Mesothelial cell of epicardium (in vitro differentiated cells): ENCODE measurements at regions not wholly inside any gene's neighbourhood (a gene's known extent, or its start where the extent isn't known, plus 50 kb on each side); places are given as distances from the start of the nearest gene placed in this dataset.

Source experiments
- DNase-seq, 2 experiments: peaks; one replicate each; pipeline ENCODE4 v3.0.0; 2021; ENCODE audit warnings: low spot score in 2 of 2; ENCODE audit not compliant: unreplicated experiment in 2 of 2
- H3K27ac Mint-ChIP-seq: 2 replicates; pipeline ENCODE4 v1.8.0; 2021; ENCODE audit warnings: mixed read lengths
- H3K27me3 Mint-ChIP-seq: 2 replicates; pipeline ENCODE4 v1.8.0; 2021; ENCODE audit warnings: low read depth, mixed read lengths
- H3K36me3 Mint-ChIP-seq: 2 replicates; pipeline ENCODE4 v1.8.0; 2021; ENCODE audit warnings: mixed read lengths
- H3K4me1 Mint-ChIP-seq: 2 replicates; pipeline ENCODE4 v1.8.0; 2021; ENCODE audit warnings: mixed read lengths
- H3K4me3 Mint-ChIP-seq: 2 replicates; pipeline ENCODE4 v1.8.0; 2021; ENCODE audit warnings: mild to moderate bottlenecking, moderate library complexity, mixed read lengths
- H3K9me3 Mint-ChIP-seq: 2 replicates; pipeline ENCODE4 v1.8.0; 2021; ENCODE audit warnings: mixed read lengths
- CTCF ChIP-seq: fragments of 200-600 bp; sonication (generic); IDR thresholded peaks from one replicate; pipeline ENCODE4 v1.5.0; 2021; ENCODE audit warnings: antibody characterized with exemption; ENCODE audit not compliant: unreplicated experiment

DNA sequence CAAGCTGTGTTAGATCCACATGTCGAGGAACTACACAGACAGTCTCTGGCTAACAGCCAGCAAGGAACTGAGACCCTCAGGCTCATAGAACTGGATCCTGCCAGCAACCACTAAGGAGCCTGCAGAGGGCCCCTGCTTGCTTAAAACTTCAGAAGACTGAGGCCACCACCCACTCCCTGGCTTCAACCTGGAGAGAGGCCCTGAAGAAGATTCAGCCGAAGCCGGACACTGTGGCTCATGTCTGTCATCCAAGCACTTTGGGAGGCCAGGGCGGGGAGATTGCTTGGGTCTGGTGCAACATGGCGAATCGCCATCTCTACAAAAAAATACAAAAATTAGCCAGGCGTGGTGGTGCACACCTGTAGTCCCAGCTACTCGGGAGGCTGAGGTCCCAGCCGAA lies 92.6 kb upstream of the TMPRSS2 start:
- Mint-ChIP-seq H3K4me1 (peaks cover 12% of the 10 kb centered on the region), H3K4me3 (no peak overlapping the region), H3K27ac (no peak overlapping the region), H3K36me3 (no peaks in the 10 kb centered on the region), H3K9me3 (no peaks in the 10 kb centered on the region), H3K27me3 (peaks cover 3% of the 10 kb centered on the region)
- peak in 1 of 2 experiments; percentile 37 for DNase-seq
- no peak for TF ChIP-seq CTCF

DNA sequence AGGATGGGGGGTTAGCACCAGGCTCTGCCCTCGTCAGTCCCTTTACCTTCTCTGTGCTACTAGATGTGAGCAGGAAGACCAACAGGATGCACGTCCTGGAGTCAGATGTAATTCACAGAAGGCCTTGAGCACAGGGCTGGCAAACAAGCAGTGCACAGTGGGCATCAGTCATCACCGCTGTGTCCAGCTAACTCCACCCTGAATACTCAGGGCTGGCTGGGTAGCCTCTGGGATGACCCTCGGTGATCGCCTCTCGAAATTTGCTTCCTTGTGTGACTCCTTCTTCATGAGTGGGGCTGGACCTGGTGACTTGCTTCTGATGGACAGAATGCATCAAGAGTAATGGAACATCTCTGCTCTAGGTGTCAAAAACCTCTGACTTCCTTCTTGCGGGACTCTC lies 92.2 kb upstream of the TMPRSS2 start:
- Mint-ChIP-seq H3K4me1 (peaks cover 12% of the 10 kb centered on the region), H3K27me3 (peaks cover 3% of the 10 kb centered on the region), H3K9me3 (no peaks in the 10 kb centered on the region), H3K36me3 (no peaks in the 10 kb centered on the region), H3K27ac (no peak overlapping the region), H3K4me3 (no peak overlapping the region)
- DNase-seq, result peak in 1 of 2 experiments; percentile 10
- TF ChIP-seq CTCF, result no peak

- TF ChIP-seq CTCF, result no peak
- H3K27me3 Mint-ChIP-seq, result peaks cover 13% of the 10 kb centered on the region
- peaks cover 12% of the 10 kb centered on the region for H3K4me1 Mint-ChIP-seq
- peak in 1 of 2 experiments; percentile 31 for DNase-seq
- no peaks in the 10 kb centered on the region for H3K36me3 Mint-ChIP-seq
- no peaks in the 10 kb centered on the region for H3K9me3 Mint-ChIP-seq
- no peak overlapping the region for H3K4me3 Mint-ChIP-seq
- no peak overlapping the region for H3K27ac Mint-ChIP-seq
These were observed 90.8 kb upstream of the TMPRSS2 start for GRCh38 chr21:41598561-41599431.

- no peak for TF ChIP-seq CTCF
- Mint-ChIP-seq H3K4me3 (no peak overlapping the region), H3K36me3 (no peaks in the 10 kb centered on the region), H3K9me3 (no peaks in the 10 kb centered on the region), H3K27ac (no peak overlapping the region), H3K27me3 (peaks cover 18% of the 10 kb centered on the region), H3K4me1 (peaks cover 12% of the 10 kb centered on the region)
- DNase-seq, result peak in 1 of 2 experiments; percentile 20
These were observed 89.9 kb upstream of the TMPRSS2 start for GRCh38 chr21:41597811-41598231.

DNA sequence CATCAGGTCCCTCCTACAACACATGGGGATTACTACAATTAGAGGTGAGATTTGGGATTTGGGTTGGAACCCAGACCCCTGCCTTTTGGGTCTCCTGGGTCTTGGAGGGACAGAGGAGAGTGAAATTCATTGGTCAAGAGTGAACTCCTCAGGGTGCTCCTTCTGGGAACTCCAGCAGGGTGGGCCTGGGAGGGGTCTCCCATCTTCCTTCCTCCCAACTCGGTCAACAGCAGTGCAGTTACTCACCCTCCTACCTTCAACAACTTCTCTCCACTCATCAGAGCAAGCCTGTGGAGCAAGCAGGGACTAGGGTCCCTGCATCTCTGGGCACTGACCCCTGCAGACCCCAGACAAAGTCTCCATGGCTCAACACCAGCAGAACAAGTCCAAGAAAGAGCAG lies 89.3 kb upstream of the TMPRSS2 start:
- no peak for TF ChIP-seq CTCF
- H3K27me3 Mint-ChIP-seq, result peaks cover 18% of the 10 kb centered on the region
- DNase-seq, result no peak
- H3K4me1 Mint-ChIP-seq, result peaks cover 9% of the 10 kb centered on the region
- no peak overlapping the region for H3K27ac Mint-ChIP-seq
- no peaks in the 10 kb centered on the region for H3K9me3 Mint-ChIP-seq
- no peaks in the 10 kb centered on the region for H3K36me3 Mint-ChIP-seq
- H3K4me3 Mint-ChIP-seq, result no peak overlapping the region
